Thymus (tissue), 11 donors: ENCODE measurements at regions not wholly inside any gene's neighbourhood (a gene's known extent, or its start where the extent isn't known, plus 50 kb on each side); places are given as distances from the start of the nearest gene placed in this dataset.
"Not testable (repeated sequence)": the region's sequence is repeated elsewhere in the genome, so short reads cannot be mapped to it uniquely, and the experiment has no call there.

ENCODE experiments used
- DNase-seq, 9 donors: peaks; one replicate each; pipeline ENCODE4 v3.0.0-alpha.2; 2013; ENCODE audit warnings: low spot score in 9 of 9, low read depth in 6 of 9, missing footprints in 1 of 9
- H3K27ac ChIP-seq, 2 donors: one replicate each; pipeline ENCODE4 v1.5.1; 2013; ENCODE audit warnings: control low read depth in 1 of 2, low read depth in 1 of 2, low read length in 1 of 2, mild to moderate bottlenecking in 1 of 2, moderate library complexity in 1 of 2
- H3K27me3 ChIP-seq, 2 donors: one replicate each; pipeline ENCODE4 v1.5.1; 2013; ENCODE audit warnings: low read length in 1 of 2; ENCODE audit not compliant: control insufficient read depth in 2 of 2, insufficient read depth in 1 of 2
- H3K36me3 ChIP-seq, 2 donors: one replicate each; pipeline ENCODE4 v1.5.1; 2013; ENCODE audit warnings: low read length in 1 of 2, mild to moderate bottlenecking in 1 of 2, moderate library complexity in 1 of 2; ENCODE audit not compliant: control insufficient read depth in 2 of 2, insufficient read depth in 2 of 2
- H3K4me1 ChIP-seq, 2 donors: one replicate each; pipeline ENCODE4 v1.5.1; 2013; ENCODE audit warnings: low read length in 2 of 2; ENCODE audit not compliant: control insufficient read depth in 2 of 2, insufficient read depth in 2 of 2
- H3K4me3 ChIP-seq, 2 donors: one replicate each; pipeline ENCODE4 v1.5.1; 2013; ENCODE audit warnings: low read length in 2 of 2, control low read depth in 1 of 2, mild to moderate bottlenecking in 1 of 2
- H3K9me3 ChIP-seq, 2 donors: one replicate each; pipeline ENCODE4 v1.5.1; 2013; ENCODE audit warnings: low read length in 1 of 2, mild to moderate bottlenecking in 1 of 2; ENCODE audit not compliant: control insufficient read depth in 2 of 2, insufficient read depth in 1 of 2
- WGBS: extraction: QIAGEN DNeasy Blood & Tissue Kit; methylation state at CpG from one replicate; pipeline ENCODE4 v1.1.7; 2013; 5-methylcytosine and 5-hydroxymethylcytosine counted together
- donor health status: healthy.

DNA sequence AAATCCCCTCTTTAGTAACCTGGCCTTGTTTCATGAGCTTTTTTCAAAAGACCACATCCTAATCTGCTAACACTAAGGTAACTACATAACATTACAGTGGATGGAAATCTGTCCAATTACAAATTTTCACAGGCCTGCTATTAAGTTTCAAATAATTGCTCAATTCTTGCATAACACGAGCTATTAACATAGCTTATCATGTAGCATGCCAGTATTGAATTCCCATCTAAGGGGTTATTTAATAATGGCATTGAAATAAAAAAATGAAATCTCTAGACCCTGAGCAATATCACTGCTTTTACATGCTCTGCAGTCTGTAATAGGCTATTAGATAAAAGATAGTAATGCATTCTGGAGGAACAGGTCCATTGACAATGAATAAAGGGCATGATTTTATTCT lies 748.3 kb upstream of the NECTIN3 start:
- Histone ChIP-seq H3K4me1 (no peaks in the 10 kb centered on the region), H3K9me3 (no peaks in the 10 kb centered on the region), H3K4me3 (no peak overlapping the region), H3K36me3 (no peaks in the 10 kb centered on the region), H3K27ac (no peak overlapping the region), H3K27me3 (no peaks in the 10 kb centered on the region)
- WGBS: 82% methylated on average over 1 of the region's 1 CpG
- no peak for DNase-seq

DNA sequence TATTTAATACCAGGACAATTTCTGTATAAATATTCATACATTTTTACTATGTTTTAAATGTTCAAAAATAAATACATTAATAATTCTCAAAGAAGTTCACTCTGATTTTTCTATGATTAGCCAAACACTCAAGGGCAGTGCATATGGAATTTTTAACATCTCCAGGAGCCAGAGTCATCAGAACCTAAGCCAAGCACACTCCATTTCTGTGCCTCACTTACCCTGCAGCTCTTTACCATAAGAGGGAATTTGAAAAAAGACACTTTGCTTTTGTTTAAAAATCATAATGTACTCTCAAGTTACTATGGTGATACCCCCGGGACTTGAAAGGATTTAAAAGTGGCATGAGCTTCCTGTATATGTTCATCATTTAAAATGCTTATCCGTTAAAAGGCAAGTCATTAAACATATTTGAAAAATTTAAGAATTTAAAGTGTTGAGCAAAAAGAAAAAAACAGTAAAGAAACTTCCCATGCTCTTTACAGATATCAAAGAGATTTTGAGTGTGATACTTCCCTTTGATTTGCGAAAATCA lies 747.4 kb upstream of the NECTIN3 start:
- H3K27me3 ChIP-seq: no peaks in the 10 kb centered on the region
- H3K27ac ChIP-seq: no peak overlapping the region
- 82% methylated on average over 3 of the region's 3 CpGs for WGBS
- no peaks in the 10 kb centered on the region for H3K36me3 ChIP-seq
- H3K9me3 ChIP-seq: peaks cover 0 to 4% of the 10 kb centered on the region in 2 donors
- H3K4me1 ChIP-seq: no peaks in the 10 kb centered on the region
- no peak overlapping the region for H3K4me3 ChIP-seq
- no peak for DNase-seq

DNA sequence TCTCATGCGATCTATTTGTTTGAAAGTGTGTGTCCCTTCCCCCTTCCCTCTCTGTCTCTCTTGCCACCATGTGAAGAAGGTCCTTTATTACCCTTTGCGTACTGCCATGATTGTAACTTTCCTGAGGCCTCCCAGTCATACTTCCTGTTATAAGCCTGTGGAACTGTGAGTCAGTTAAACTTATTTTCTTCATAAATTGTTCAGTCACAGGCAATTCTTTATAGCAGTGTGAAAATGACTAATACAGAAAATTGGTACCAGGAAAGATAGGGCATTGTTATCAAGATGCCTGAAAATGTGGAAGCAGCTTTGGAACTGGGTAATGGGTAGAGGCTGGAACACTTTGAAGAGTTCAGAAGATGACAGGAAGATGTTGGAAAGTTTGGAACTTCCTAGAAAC lies 743.7 kb upstream of the NECTIN3 start:
- no peak for DNase-seq
- Histone ChIP-seq H3K4me3 (no peak overlapping the region), H3K27ac (no peak overlapping the region), H3K27me3 (no peaks in the 10 kb centered on the region), H3K36me3 (no peaks in the 10 kb centered on the region), H3K4me1 (no peaks in the 10 kb centered on the region), H3K9me3 (peaks cover 0 to 4% of the 10 kb centered on the region in 2 donors)
- 95% methylated on average over 2 of the region's 2 CpGs for WGBS

DNA sequence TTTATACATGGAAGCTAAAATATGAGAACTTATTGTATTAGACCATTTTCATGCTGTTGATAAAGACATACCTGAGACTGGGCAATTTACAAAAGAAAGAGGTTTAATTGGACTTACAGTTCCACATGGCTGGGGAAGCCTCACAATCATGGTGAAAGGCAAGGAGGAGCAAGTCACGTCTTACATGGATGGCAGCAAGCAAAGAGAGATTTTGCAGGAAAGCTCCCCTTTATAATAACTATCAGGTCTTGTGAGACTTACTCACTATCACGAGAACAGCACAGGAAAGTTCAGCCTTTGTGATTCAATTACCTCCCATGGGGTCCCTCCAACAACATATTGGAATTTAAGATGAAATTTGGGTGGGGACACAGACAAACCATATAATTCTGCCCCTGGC lies 740.1 kb upstream of the NECTIN3 start:
- not testable (repeated sequence) for H3K4me3 ChIP-seq, H3K27me3 ChIP-seq, DNase-seq, H3K36me3 ChIP-seq, H3K27ac ChIP-seq, H3K4me1 ChIP-seq, H3K9me3 ChIP-seq
- WGBS: 93% methylated on average over 2 of the region's 2 CpGs

DNA sequence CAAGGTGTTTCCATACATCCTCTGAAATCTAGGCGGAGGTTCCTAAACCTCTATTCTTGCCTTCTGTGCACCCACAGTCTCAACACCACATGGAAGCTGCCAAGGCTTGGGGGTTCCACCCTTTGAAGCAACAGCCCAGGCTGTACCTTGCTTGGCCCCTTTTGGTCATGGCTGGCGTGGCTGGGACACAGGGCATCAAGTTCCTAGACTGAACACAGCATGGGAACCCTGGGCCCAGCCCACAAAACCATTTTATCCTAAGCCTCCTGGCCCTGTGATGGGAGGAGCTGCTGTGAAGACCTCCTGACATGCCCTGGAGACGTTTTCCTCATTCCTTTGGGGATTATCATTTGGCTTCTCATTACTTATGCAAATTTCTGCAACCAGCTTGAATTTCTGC lies 739.0 kb upstream of the NECTIN3 start:
- Histone ChIP-seq H3K27me3 (no peaks in the 10 kb centered on the region), H3K9me3 (peaks cover 0 to 4% of the 10 kb centered on the region in 2 donors), H3K36me3 (no peaks in the 10 kb centered on the region), H3K4me3 (no peak overlapping the region), H3K4me1 (no peaks in the 10 kb centered on the region), H3K27ac (no peak overlapping the region)
- WGBS: 79% methylated on average over 3 of the region's 3 CpGs
- no peak for DNase-seq

DNA sequence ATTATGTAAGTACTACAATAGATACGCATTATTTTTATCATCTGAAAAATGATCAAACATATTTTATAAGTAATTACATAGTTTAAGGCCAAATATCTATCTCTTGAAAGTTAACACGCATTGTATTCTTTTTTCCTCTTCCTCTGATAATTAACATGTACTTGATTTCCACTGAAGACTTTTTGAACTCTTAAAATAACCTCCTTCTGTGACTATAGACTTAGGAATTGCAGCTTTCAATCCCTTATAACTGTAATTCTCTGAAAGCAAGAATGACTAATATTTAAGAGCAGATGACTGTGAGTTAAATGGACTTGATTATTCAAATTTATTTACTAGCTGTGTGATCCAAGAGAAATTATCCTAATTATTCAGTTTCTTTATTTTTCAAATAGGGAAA lies 730.6 kb upstream of the NECTIN3 start:
- no peak for DNase-seq
- Histone ChIP-seq H3K9me3 (no peaks in the 10 kb centered on the region), H3K4me1 (no peaks in the 10 kb centered on the region), H3K36me3 (no peaks in the 10 kb centered on the region), H3K27me3 (no peaks in the 10 kb centered on the region), H3K4me3 (no peak overlapping the region), H3K27ac (no peak overlapping the region)
- 96% methylated on average over 2 of the region's 2 CpGs for WGBS

DNA sequence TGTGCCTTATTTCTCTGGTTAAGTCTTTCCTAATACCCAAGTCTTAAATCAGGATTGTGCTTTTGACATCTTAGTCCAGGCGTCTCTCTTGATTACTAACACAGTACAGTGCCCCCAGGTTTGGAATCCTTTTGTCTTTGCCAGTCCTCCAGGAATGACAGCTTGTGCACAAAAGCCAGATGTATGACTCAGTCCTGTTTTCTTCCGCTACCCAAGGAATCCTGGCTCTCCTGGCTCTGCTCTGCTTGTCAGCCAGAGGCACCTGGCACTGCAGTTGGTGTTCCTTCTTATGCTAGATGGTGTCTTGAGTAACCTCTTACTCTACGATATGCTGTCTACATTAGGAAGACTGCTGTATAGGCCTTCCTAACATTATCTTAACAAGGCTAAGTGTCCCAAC lies 728.2 kb upstream of the NECTIN3 start:
- Histone ChIP-seq H3K27me3 (no peaks in the 10 kb centered on the region), H3K27ac (no peak overlapping the region), H3K9me3 (no peaks in the 10 kb centered on the region), H3K4me1 (no peaks in the 10 kb centered on the region), H3K4me3 (no peak overlapping the region), H3K36me3 (no peaks in the 10 kb centered on the region)
- 98% methylated on average over 3 of the region's 3 CpGs for WGBS
- no peak for DNase-seq

DNA sequence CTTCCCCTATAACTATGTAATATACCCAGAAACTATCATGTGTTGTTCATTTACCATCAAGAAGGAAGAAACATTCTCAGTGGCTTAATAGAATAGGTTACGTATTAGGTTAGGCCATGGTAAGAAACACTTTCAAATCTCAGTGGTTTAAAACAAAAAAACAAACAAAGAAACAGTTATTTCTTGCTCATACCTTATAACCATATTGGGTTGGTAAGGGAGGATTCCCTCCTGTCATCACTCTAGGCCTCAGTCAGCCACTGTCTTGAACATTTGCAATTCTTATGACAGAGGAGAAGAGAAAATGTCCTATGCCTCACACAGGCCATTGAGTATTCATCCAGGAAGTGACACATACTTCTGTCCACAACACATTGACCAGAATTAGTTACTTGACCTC lies 727.7 kb upstream of the NECTIN3 start:
- Histone ChIP-seq H3K27ac (no peak overlapping the region), H3K4me1 (no peaks in the 10 kb centered on the region), H3K36me3 (no peaks in the 10 kb centered on the region), H3K27me3 (no peaks in the 10 kb centered on the region), H3K9me3 (no peaks in the 10 kb centered on the region), H3K4me3 (no peak overlapping the region)
- 93% methylated on average over 1 of the region's 1 CpG for WGBS
- no peak for DNase-seq

DNA sequence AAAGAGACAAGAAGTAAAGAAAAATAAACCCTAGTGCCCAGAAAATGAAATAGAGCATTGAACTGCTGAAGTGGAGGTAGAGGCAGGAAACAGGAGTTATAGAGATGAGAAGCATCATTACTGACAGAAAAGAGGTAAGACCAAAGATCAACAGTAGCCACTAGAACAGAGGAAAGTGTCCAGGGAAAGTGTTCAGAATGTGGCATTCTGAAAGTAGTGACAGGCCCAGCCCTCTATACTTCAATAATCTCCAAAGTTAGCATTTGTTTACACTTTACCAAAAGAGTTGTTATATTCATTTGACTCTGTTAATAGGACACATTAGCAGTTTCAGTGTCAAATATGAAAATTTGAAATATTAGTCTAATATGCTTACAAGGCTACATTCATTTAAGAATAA lies 727.1 kb upstream of the NECTIN3 start:
- H3K4me1 ChIP-seq: no peaks in the 10 kb centered on the region
- H3K4me3 ChIP-seq: no peak overlapping the region
- no peaks in the 10 kb centered on the region for H3K9me3 ChIP-seq
- H3K36me3 ChIP-seq: no peaks in the 10 kb centered on the region
- H3K27me3 ChIP-seq: no peaks in the 10 kb centered on the region
- H3K27ac ChIP-seq: no peak overlapping the region
- no peak for DNase-seq
